ENCODE measurements at regions not wholly inside any gene's neighbourhood (a gene's known extent, or its start where the extent isn't known, plus 50 kb on each side); places are given as distances from the start of the nearest gene placed in this dataset.
"Not testable (repeated sequence)": the region's sequence is repeated elsewhere in the genome, so short reads cannot be mapped to it uniquely, and the experiment has no call there.

DNA sequence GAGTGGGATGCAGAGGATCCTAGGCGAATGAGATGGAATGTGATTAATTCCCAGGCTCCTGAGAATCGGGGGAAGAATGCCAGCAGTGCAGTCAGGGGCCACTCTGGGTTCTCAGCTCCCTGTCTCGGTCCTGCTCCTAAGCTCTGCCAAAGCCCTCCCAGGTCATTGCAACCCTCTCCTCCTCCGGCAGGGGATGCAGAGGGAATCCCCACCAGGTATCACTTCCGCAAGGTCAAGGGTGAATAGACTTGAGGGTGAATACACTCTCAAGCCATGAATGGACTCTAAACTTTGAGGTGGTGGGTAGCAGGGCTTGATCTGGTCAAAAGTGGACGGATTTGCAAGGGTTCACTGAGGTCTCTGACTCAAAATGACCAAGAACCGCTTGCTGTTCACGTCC lies 139.3 kb upstream of the MXRA5 start:
- no peaks in the 10 kb centered on the region for H3K9me3 ChIP-seq (ENCODE audit: control insufficient read depth in 2 of 2, insufficient read depth in 1 of 2, low read depth in 1 of 2, low read length in 1 of 2)
- WGBS, 2 donors = 78 to 89% methylated on average over 8 of the region's 8 CpGs
- H3K4me3 ChIP-seq (ENCODE audit: low read depth in 1 of 2, low read length in 2 of 2) = no peak overlapping the region
- H3K4me1 ChIP-seq (ENCODE audit: control insufficient read depth in 2 of 2, insufficient read depth in 2 of 2, low read length in 1 of 2) = no peaks in the 10 kb centered on the region
- no peaks in the 10 kb centered on the region for H3K27me3 ChIP-seq (ENCODE audit: control insufficient read depth in 1 of 2, insufficient read depth in 2 of 2, low read length in 2 of 2)
- no peak overlapping the region for H3K27ac ChIP-seq (ENCODE audit: low read depth in 2 of 2, low read length in 1 of 2)
- no peaks in the 10 kb centered on the region for H3K36me3 ChIP-seq (ENCODE audit: control insufficient read depth in 2 of 2, insufficient read depth in 2 of 2, low read length in 1 of 2)

DNA sequence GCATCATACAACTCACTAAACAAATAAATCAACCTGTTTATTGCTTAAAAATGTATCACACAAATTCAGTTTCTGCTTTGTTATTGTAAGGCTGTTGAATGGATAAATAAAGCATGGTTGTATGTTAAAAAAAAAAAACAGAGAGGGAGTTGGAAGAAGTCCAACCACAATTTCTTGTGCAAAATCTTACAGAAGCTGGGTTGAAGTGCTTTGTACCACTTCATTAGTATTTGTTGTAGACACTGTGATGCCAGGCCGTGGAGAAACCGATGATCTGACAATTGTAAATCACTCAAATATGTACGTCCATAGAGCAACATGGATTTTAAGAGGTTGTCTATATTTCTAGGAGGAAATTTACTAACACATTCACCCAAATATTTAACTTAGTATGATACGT lies 132.6 kb upstream of the MXRA5 start:
- Histone ChIP-seq H3K9me3 (ENCODE audit: control insufficient read depth in 2 of 2, insufficient read depth in 1 of 2, low read depth in 1 of 2, low read length in 1 of 2) (no peaks in the 10 kb centered on the region), H3K4me3 (ENCODE audit: low read depth in 1 of 2, low read length in 2 of 2) (no peak overlapping the region), H3K27me3 (ENCODE audit: control insufficient read depth in 1 of 2, insufficient read depth in 2 of 2, low read length in 2 of 2) (no peaks in the 10 kb centered on the region), H3K36me3 (ENCODE audit: control insufficient read depth in 2 of 2, insufficient read depth in 2 of 2, low read length in 1 of 2) (no peaks in the 10 kb centered on the region), H3K4me1 (ENCODE audit: control insufficient read depth in 2 of 2, insufficient read depth in 2 of 2, low read length in 1 of 2) (no peaks in the 10 kb centered on the region), H3K27ac (ENCODE audit: low read depth in 2 of 2, low read length in 1 of 2) (no peak overlapping the region)
- WGBS, 2 donors = 65 to 73% methylated on average over 4 of the region's 4 CpGs

GRCh38 chrX:3476973-3477372 lies 130.5 kb upstream of the MXRA5 start:
- Histone ChIP-seq H3K27ac (ENCODE audit: low read depth in 2 of 2, low read length in 1 of 2) (no peak overlapping the region), H3K4me3 (ENCODE audit: low read depth in 1 of 2, low read length in 2 of 2) (no peak overlapping the region), H3K36me3 (ENCODE audit: control insufficient read depth in 2 of 2, insufficient read depth in 2 of 2, low read length in 1 of 2) (no peaks in the 10 kb centered on the region), H3K27me3 (ENCODE audit: control insufficient read depth in 1 of 2, insufficient read depth in 2 of 2, low read length in 2 of 2) (no peaks in the 10 kb centered on the region), H3K9me3 (ENCODE audit: control insufficient read depth in 2 of 2, insufficient read depth in 1 of 2, low read depth in 1 of 2, low read length in 1 of 2) (no peaks in the 10 kb centered on the region), H3K4me1 (ENCODE audit: control insufficient read depth in 2 of 2, insufficient read depth in 2 of 2, low read length in 1 of 2) (no peaks in the 10 kb centered on the region)
- 86 to 87% methylated on average over 4 of the region's 4 CpGs for WGBS, 2 donors

DNA sequence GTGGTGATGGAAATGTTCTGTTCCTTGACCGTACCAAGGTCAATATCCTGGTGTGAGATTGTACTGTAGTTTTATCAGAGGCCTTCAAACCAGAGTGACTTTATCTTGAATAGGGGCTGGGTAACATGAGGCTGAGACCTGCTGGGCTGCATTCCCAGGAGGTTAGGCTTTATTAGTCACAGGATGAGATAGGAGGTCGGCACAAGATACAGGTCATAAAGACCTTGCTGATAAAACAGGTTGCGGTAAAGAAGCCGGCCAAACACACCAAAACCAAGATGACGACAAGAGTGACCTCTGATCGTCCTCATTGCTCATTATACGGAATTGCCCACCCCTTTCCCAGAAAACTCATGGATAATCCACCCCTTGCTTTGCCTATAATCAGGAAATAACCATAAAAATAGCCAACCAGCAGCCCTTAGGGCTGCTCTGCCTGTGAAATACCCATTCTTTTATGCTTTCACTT lies 123.8 kb upstream of the MXRA5 start:
- H3K4me3 ChIP-seq (ENCODE audit: low read depth in 1 of 2, low read length in 2 of 2); H3K9me3 ChIP-seq (ENCODE audit: control insufficient read depth in 2 of 2, insufficient read depth in 1 of 2, low read depth in 1 of 2, low read length in 1 of 2); H3K36me3 ChIP-seq (ENCODE audit: control insufficient read depth in 2 of 2, insufficient read depth in 2 of 2, low read length in 1 of 2); H3K27me3 ChIP-seq (ENCODE audit: control insufficient read depth in 1 of 2, insufficient read depth in 2 of 2, low read length in 2 of 2); H3K27ac ChIP-seq (ENCODE audit: low read depth in 2 of 2, low read length in 1 of 2); H3K4me1 ChIP-seq (ENCODE audit: control insufficient read depth in 2 of 2, insufficient read depth in 2 of 2, low read length in 1 of 2): not testable (repeated sequence)
- WGBS, 2 donors = 66 to 84% methylated on average over 7 of the region's 7 CpGs

GRCh38 chrX:3468031-3468430 lies 121.6 kb upstream of the MXRA5 start:
- Histone ChIP-seq H3K27ac (ENCODE audit: low read depth in 2 of 2, low read length in 1 of 2) (no peak overlapping the region), H3K27me3 (ENCODE audit: control insufficient read depth in 1 of 2, insufficient read depth in 2 of 2, low read length in 2 of 2) (no peaks in the 10 kb centered on the region), H3K36me3 (ENCODE audit: control insufficient read depth in 2 of 2, insufficient read depth in 2 of 2, low read length in 1 of 2) (no peaks in the 10 kb centered on the region), H3K9me3 (ENCODE audit: control insufficient read depth in 2 of 2, insufficient read depth in 1 of 2, low read depth in 1 of 2, low read length in 1 of 2) (peaks cover 0 to 2% of the 10 kb centered on the region in 2 donors), H3K4me1 (ENCODE audit: control insufficient read depth in 2 of 2, insufficient read depth in 2 of 2, low read length in 1 of 2) (no peaks in the 10 kb centered on the region), H3K4me3 (ENCODE audit: low read depth in 1 of 2, low read length in 2 of 2) (no peak overlapping the region)
- 89 to 100% methylated on average over 2 of the region's 2 CpGs for WGBS, 2 donors

- WGBS, 2 donors = 71 to 82% methylated on average over 5 of the region's 5 CpGs
- no peak overlapping the region for H3K27ac ChIP-seq (ENCODE audit: low read depth in 2 of 2, low read length in 1 of 2)
- H3K27me3 ChIP-seq (ENCODE audit: control insufficient read depth in 1 of 2, insufficient read depth in 2 of 2, low read length in 2 of 2) = no peaks in the 10 kb centered on the region
- no peak overlapping the region for H3K4me3 ChIP-seq (ENCODE audit: low read depth in 1 of 2, low read length in 2 of 2)
- no peaks in the 10 kb centered on the region for H3K4me1 ChIP-seq (ENCODE audit: control insufficient read depth in 2 of 2, insufficient read depth in 2 of 2, low read length in 1 of 2)
- peaks cover 0 to 2% of the 10 kb centered on the region in 2 donors for H3K9me3 ChIP-seq (ENCODE audit: control insufficient read depth in 2 of 2, insufficient read depth in 1 of 2, low read depth in 1 of 2, low read length in 1 of 2)
- no peaks in the 10 kb centered on the region for H3K36me3 ChIP-seq (ENCODE audit: control insufficient read depth in 2 of 2, insufficient read depth in 2 of 2, low read length in 1 of 2)
These were observed 118.6 kb upstream of the MXRA5 start for GRCh38 chrX:3465017-3465416.

DNA sequence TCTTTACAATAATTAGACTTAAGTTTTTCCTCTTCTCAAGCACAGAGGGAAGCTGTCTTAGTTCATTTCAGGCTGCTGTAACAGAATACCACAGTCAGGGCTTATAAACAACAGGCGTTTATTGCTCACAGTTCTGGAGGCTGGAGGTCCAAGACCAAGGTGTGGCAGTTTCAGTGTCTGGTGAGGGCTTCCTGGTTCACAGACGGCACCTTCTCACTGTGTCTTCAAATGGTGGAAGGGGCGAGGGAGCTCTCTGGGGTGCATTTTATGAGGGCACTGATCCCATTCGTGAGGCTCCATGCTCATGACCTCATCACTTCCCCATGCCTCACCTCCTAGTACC lies 115.7 kb upstream of the MXRA5 start:
- no peaks in the 10 kb centered on the region for H3K4me1 ChIP-seq (ENCODE audit: control insufficient read depth in 2 of 2, insufficient read depth in 2 of 2, low read length in 1 of 2)
- no peak overlapping the region for H3K4me3 ChIP-seq (ENCODE audit: low read depth in 1 of 2, low read length in 2 of 2)
- H3K9me3 ChIP-seq (ENCODE audit: control insufficient read depth in 2 of 2, insufficient read depth in 1 of 2, low read depth in 1 of 2, low read length in 1 of 2) = no peaks in the 10 kb centered on the region
- no peak overlapping the region for H3K27ac ChIP-seq (ENCODE audit: low read depth in 2 of 2, low read length in 1 of 2)
- 71 to 80% methylated on average over 4 of the region's 4 CpGs for WGBS, 2 donors
- no peaks in the 10 kb centered on the region for H3K36me3 ChIP-seq (ENCODE audit: control insufficient read depth in 2 of 2, insufficient read depth in 2 of 2, low read length in 1 of 2)
- no peaks in the 10 kb centered on the region for H3K27me3 ChIP-seq (ENCODE audit: control insufficient read depth in 1 of 2, insufficient read depth in 2 of 2, low read length in 2 of 2)

DNA sequence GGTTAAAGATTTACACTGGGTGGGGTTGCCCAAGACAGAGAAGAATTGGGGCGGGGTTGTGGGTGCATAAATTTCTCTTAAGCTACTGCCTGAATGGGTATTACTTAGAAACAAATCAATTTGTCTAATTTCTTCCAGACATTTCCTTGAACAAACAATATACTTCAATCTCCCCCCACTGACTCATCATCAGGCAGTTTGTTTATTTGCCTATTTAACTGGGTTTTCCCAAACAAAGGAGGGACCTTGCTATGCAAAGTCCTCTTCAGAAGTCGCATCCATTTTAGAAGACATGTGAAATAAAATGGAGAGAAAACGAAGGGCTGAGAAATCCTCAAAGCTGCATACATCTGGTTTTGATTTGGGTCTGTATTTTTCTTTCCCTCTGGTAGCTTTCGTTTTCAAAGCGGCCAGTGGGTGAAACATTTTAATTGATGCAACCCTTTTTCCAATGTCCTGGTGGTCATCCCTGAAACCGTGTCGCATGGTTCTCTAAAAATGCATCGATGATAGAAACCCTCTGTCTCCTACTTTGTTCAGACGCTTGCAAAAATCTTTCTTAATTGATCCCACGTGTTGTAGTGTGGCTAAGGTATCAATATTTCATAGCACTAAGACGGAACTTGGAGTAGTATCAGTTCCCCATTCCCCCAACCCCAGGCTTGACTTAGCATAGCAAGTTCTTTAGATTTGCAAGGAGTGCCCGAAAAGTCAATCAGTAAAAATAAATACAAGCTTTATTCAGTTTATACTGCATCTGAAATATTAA lies 115.1 kb upstream of the MXRA5 start:
- no peaks in the 10 kb centered on the region for H3K36me3 ChIP-seq (ENCODE audit: control insufficient read depth in 2 of 2, insufficient read depth in 2 of 2, low read length in 1 of 2)
- no peak overlapping the region for H3K27ac ChIP-seq (ENCODE audit: low read depth in 2 of 2, low read length in 1 of 2)
- H3K27me3 ChIP-seq (ENCODE audit: control insufficient read depth in 1 of 2, insufficient read depth in 2 of 2, low read length in 2 of 2) = no peaks in the 10 kb centered on the region
- 59 to 65% methylated on average over 12 of the region's 12 CpGs for WGBS, 2 donors
- no peak overlapping the region for H3K4me3 ChIP-seq (ENCODE audit: low read depth in 1 of 2, low read length in 2 of 2)
- H3K4me1 ChIP-seq (ENCODE audit: control insufficient read depth in 2 of 2, insufficient read depth in 2 of 2, low read length in 1 of 2) = no peaks in the 10 kb centered on the region
- H3K9me3 ChIP-seq (ENCODE audit: control insufficient read depth in 2 of 2, insufficient read depth in 1 of 2, low read depth in 1 of 2, low read length in 1 of 2) = no peaks in the 10 kb centered on the region

GRCh38 chrX:3455796-3456195 lies 109.3 kb upstream of the MXRA5 start:
- no peaks in the 10 kb centered on the region for H3K9me3 ChIP-seq (ENCODE audit: control insufficient read depth in 2 of 2, insufficient read depth in 1 of 2, low read depth in 1 of 2, low read length in 1 of 2)
- no peaks in the 10 kb centered on the region for H3K36me3 ChIP-seq (ENCODE audit: control insufficient read depth in 2 of 2, insufficient read depth in 2 of 2, low read length in 1 of 2)
- H3K4me3 ChIP-seq (ENCODE audit: low read depth in 1 of 2, low read length in 2 of 2) = no peak overlapping the region
- 80 to 85% methylated on average over 2 of the region's 2 CpGs for WGBS, 2 donors
- H3K27me3 ChIP-seq (ENCODE audit: control insufficient read depth in 1 of 2, insufficient read depth in 2 of 2, low read length in 2 of 2) = no peaks in the 10 kb centered on the region
- no peak overlapping the region for H3K27ac ChIP-seq (ENCODE audit: low read depth in 2 of 2, low read length in 1 of 2)
- no peaks in the 10 kb centered on the region for H3K4me1 ChIP-seq (ENCODE audit: control insufficient read depth in 2 of 2, insufficient read depth in 2 of 2, low read length in 1 of 2)

- H3K36me3 ChIP-seq (ENCODE audit: control insufficient read depth in 2 of 2, insufficient read depth in 2 of 2, low read length in 1 of 2) = no peaks in the 10 kb centered on the region
- H3K27me3 ChIP-seq (ENCODE audit: control insufficient read depth in 1 of 2, insufficient read depth in 2 of 2, low read length in 2 of 2) = no peaks in the 10 kb centered on the region
- no peaks in the 10 kb centered on the region for H3K4me1 ChIP-seq (ENCODE audit: control insufficient read depth in 2 of 2, insufficient read depth in 2 of 2, low read length in 1 of 2)
- no peak overlapping the region for H3K4me3 ChIP-seq (ENCODE audit: low read depth in 1 of 2, low read length in 2 of 2)
- 27 to 54% methylated on average over 8 of the region's 8 CpGs for WGBS, 2 donors
- no peaks in the 10 kb centered on the region for H3K9me3 ChIP-seq (ENCODE audit: control insufficient read depth in 2 of 2, insufficient read depth in 1 of 2, low read depth in 1 of 2, low read length in 1 of 2)
- no peak overlapping the region for H3K27ac ChIP-seq (ENCODE audit: low read depth in 2 of 2, low read length in 1 of 2)
These were observed 105.1 kb upstream of the MXRA5 start for GRCh38 chrX:3451571-3451970.

Measured in esophagus (tissue), 2 donors.